ENCODE measurements at regions not wholly inside any gene's neighbourhood (a gene's known extent, or its start where the extent isn't known, plus 50 kb on each side); places are given as distances from the start of the nearest gene placed in this dataset.
"Not testable (repeated sequence)": the region's sequence is repeated elsewhere in the genome, so short reads cannot be mapped to it uniquely, and the experiment has no call there.

GRCh38 chr21:7933923-7934322, 2587.5 kb upstream of the TPTE start:
- H3K4me3 ChIP-seq = no peak overlapping the region
- H3K36me3 ChIP-seq = no peaks in the 10 kb centered on the region
- no peak overlapping the region for H3K27ac ChIP-seq
- no peaks in the 10 kb centered on the region for H3K27me3 ChIP-seq
- ATAC-seq = no peak
- no peak for TF ChIP-seq CTCF (IDR thresholded peaks at IDR 0.05)
- intact Hi-C loops (cut with DNase I) = no loop called here
- H3K9me3 ChIP-seq = peaks cover 76% of the 10 kb centered on the region
- DNase-seq = no peak
- no peaks in the 10 kb centered on the region for H3K4me1 ChIP-seq

GRCh38 chr21:7937297-7937696, 2584.1 kb upstream of the TPTE start:
- H3K27me3 ChIP-seq; DNase-seq; H3K4me1 ChIP-seq; H3K27ac ChIP-seq; ATAC-seq; H3K4me3 ChIP-seq; intact Hi-C loops (cut with DNase I); H3K36me3 ChIP-seq: not testable (repeated sequence)
- H3K9me3 ChIP-seq = peaks cover 85% of the 10 kb centered on the region

- DNase-seq; intact Hi-C loops (cut with DNase I); H3K27ac ChIP-seq; H3K4me1 ChIP-seq; H3K36me3 ChIP-seq; H3K4me3 ChIP-seq; H3K27me3 ChIP-seq: not testable (repeated sequence)
- ATAC-seq = peak; percentile 34
- H3K9me3 ChIP-seq = peaks cover 85% of the 10 kb centered on the region
Observed at GRCh38 chr21:7938223-7938622, 2583.2 kb upstream of the TPTE start.

GRCh38 chr21:7941432-7941831, 2580.0 kb upstream of the TPTE start:
- H3K4me3 ChIP-seq; H3K27me3 ChIP-seq; H3K4me1 ChIP-seq; ATAC-seq; intact Hi-C loops (cut with DNase I); H3K36me3 ChIP-seq; DNase-seq; H3K27ac ChIP-seq: not testable (repeated sequence)
- H3K9me3 ChIP-seq = peaks cover 94% of the 10 kb centered on the region

- H3K9me3 ChIP-seq = peaks cover 94% of the 10 kb centered on the region
- H3K27me3 ChIP-seq; DNase-seq; H3K4me1 ChIP-seq; intact Hi-C loops (cut with DNase I); H3K4me3 ChIP-seq; H3K27ac ChIP-seq; H3K36me3 ChIP-seq; ATAC-seq: not testable (repeated sequence)
Observed at GRCh38 chr21:7942219-7942618, 2579.2 kb upstream of the TPTE start.

- ATAC-seq; H3K36me3 ChIP-seq; intact Hi-C loops (cut with DNase I); H3K27me3 ChIP-seq; H3K4me1 ChIP-seq; H3K27ac ChIP-seq; H3K4me3 ChIP-seq; DNase-seq: not testable (repeated sequence)
- peaks cover 94% of the 10 kb centered on the region for H3K9me3 ChIP-seq
Observed at GRCh38 chr21:7943534-7943933, 2577.8 kb upstream of the TPTE start.

- ATAC-seq = no peak
- intact Hi-C loops (cut with DNase I) = no loop called here
- H3K4me3 ChIP-seq = no peak overlapping the region
- TF ChIP-seq CTCF (IDR thresholded peaks at IDR 0.05) = no peak
- no peaks in the 10 kb centered on the region for H3K27me3 ChIP-seq
- H3K36me3 ChIP-seq = no peaks in the 10 kb centered on the region
- no peaks in the 10 kb centered on the region for H3K4me1 ChIP-seq
- DNase-seq = no peak
- H3K27ac ChIP-seq = no peak overlapping the region
- peaks cover 99% of the 10 kb centered on the region for H3K9me3 ChIP-seq
Observed at GRCh38 chr21:7947422-7947821, 2574.0 kb upstream of the TPTE start.

GRCh38 chr21:7948727-7949126, 2572.7 kb upstream of the TPTE start:
- H3K36me3 ChIP-seq; ATAC-seq; intact Hi-C loops (cut with DNase I); DNase-seq; H3K27me3 ChIP-seq; H3K27ac ChIP-seq; H3K4me3 ChIP-seq; H3K4me1 ChIP-seq: not testable (repeated sequence)
- peaks cover 98% of the 10 kb centered on the region for H3K9me3 ChIP-seq

- DNase-seq; H3K36me3 ChIP-seq; H3K27ac ChIP-seq; H3K27me3 ChIP-seq; intact Hi-C loops (cut with DNase I); ATAC-seq; H3K4me3 ChIP-seq; H3K4me1 ChIP-seq: not testable (repeated sequence)
- peaks cover 98% of the 10 kb centered on the region for H3K9me3 ChIP-seq
Observed at GRCh38 chr21:7949882-7950281, 2571.5 kb upstream of the TPTE start.
